SKM-1 treated with dmso at 0.1 percent for 144 hours (cell line): ENCODE measurements at regions not wholly inside any gene's neighbourhood (a gene's known extent, or its start where the extent isn't known, plus 50 kb on each side); places are given as distances from the start of the nearest gene placed in this dataset.
"Not testable (repeated sequence)": the region's sequence is repeated elsewhere in the genome, so short reads cannot be mapped to it uniquely, and the experiment has no call there.

Experiments
- DNase-seq: peaks from one replicate; lab custom pipeline; 2025; ENCODE audit not compliant: unreplicated experiment; lab: John Stamatoyannopoulos, UW

DNA sequence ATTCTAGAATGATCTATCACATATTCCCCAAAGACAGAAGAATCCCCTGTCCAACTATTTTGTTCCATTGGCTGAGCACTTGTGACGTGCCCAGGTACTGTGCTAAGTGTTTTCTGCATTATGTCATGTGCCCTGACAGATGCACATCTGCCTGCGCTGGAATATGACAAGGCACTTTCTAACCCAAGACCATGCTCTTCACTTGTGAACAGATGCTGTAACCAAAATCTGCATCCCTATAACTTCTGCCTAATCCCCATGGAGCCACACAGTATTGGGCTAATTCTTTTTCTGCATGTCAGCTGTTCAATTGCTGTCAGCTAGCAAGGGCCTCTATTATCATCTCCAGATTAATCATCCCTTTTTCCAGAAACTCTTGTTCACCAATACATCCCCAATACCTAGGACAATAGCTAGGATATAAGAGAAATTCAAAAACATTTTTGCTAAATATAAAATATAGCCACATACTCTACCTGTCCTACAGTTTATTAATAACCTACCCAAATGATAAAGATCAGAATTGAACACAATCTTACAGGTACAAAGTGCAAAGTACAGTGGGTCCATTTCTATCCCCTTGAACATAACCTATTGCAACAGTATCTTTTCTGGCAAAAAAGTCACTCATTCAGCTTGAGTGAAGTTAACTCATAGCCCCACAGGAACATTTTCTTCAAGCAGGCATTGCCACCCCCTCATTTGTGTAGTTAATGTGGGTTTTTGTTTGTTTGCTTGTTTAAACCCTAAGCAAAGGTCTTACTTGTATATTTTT lies 109.4 kb upstream of the LRRN1 start:
- no peak for DNase-seq

DNA sequence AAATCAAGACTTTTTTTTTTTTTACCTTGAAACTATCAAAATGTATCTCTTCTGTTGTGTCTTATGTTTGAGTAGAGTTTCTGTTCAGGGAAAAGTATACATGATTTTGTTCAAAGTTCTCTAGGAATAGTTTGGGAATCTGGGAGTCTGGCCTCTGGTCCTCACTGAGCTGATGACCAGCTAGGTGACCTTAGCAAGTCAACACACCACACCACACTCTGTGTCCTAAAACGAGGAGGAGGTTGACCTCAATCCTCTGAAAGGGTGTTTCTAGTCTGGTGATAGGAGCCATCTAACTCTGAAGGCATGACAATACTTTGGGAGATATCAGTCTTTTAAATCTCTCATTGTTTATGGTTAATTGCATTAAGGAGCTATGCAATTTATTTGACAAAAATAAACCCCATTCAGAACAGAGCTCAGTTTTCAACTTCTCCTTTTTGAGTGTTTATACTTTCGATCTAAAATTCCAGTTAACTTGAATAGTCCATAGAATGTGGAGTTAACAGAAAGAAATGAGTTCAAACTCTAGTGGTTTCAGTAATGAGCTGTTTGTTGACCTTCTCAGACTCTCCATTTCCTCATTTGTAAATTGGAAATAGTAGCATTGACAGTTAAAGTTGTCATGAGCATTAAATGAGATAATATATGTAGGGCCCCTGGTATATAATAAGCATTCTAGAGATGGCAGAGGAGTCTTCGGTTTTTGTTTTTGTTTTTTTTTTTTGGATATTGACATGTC lies 112.2 kb upstream of the LRRN1 start:
- DNase-seq = no peak

- no peak for DNase-seq
Measured at GRCh38 chr3:3685721-3686120, 113.5 kb upstream of the LRRN1 start.

DNA sequence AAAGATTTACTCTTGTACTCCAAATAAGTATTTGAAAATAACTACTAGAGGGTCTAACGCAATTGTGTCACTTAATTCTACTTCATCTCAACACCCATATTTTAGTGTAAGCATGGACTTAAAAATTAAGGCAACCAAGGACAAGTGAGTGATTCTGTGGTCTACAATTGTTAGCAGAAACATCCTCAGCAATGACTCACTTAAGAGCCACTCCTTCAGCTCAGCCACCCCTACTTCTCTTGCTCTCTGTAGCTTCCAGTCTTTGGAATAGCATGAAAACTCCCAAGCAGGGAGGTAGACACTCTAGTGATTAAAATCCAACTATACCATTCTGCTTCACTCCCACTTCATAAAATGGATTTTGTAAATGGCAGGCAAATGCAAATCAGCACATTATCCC lies 116.0 kb upstream of the LRRN1 start:
- DNase-seq = no peak

DNA sequence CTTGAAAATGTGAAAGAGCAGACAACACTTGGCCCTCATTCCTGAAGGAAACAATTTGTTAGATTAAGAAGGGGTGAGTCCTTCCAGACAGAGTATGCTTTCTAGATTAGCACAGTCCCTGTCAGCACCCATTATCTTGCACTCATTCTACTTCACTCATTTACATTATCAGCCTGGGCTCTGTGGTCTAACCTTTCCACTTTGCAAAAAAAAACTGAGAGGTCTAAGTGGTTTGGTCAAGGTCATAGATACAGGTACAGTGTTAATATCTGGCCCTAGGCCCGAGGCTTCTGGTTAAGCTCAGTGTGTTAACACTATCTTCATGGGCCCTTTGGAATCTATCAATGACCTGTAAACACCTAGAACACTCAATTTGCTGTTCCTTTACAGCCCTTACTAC lies 123.4 kb upstream of the LRRN1 start:
- no peak for DNase-seq

- no peak for DNase-seq
Measured at GRCh38 chr3:3675186-3675585, 124.0 kb upstream of the LRRN1 start.

DNA sequence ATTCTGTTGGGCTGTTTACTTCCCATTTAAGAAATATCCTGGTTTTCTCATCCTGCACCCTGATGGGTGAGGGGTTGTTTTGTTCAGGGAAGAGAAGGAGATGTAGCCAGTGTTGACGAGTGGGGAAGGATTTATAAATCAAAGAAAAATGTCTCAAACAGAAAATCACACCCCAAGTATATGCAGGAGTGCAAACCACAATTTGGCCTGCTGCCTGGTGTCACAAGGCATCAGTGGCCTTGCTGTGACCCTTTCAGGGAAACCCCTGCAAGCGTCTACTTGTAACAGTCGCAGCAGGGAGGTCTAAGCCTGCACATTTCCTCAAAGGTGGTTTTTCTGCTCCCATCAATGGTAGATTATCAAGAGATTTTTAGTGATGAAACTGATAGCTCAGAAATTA lies 132.6 kb upstream of the LRRN1 start:
- no peak for DNase-seq

GRCh38 chr3:3665961-3666640 lies 133.1 kb upstream of the LRRN1 start:
- no peak for DNase-seq

DNA sequence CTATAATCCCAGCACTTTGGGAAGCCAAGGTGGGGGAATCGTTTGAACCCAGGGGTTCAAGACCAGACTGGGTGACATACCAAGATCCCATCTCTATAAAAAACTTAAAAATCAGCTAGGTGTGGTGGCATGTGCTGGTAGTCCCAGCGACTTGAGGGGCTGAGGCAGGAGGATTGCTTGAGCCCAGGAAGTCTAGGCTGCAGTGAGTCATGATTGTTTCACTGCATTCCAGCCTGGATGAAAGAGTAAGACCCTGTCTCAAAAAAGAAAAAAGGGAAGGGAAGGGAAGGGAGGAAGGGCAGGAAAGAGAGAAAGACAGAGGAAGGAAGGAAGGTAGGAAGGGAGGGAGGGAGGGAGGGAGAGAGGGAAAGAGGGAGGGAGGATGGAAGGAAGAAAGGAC lies 133.7 kb upstream of the LRRN1 start:
- no peak for DNase-seq

DNA sequence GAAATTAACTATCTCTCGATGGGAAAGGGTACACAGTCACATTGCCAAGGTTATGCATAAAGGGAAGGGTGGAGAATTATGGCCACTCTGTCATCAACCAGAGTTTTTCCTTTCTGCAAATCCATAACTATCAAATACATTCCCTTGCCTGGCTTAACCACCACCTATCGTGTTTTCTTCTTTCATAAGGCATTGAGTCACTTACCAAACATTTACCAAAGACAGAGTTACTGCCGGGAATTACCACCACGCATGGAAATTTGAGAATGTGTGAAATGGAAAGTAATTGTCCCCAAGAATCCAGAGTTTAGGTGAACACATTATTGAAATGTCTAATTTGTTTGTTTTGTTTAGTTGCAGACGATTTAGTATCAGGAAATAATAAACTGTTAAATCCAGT lies 134.3 kb upstream of the LRRN1 start:
- no peak for DNase-seq

GRCh38 chr3:3662610-3663009 lies 136.6 kb upstream of the LRRN1 start:
- no peak for DNase-seq

- DNase-seq = no peak
Measured at GRCh38 chr3:3654916-3655315, 144.3 kb upstream of the LRRN1 start.

DNA sequence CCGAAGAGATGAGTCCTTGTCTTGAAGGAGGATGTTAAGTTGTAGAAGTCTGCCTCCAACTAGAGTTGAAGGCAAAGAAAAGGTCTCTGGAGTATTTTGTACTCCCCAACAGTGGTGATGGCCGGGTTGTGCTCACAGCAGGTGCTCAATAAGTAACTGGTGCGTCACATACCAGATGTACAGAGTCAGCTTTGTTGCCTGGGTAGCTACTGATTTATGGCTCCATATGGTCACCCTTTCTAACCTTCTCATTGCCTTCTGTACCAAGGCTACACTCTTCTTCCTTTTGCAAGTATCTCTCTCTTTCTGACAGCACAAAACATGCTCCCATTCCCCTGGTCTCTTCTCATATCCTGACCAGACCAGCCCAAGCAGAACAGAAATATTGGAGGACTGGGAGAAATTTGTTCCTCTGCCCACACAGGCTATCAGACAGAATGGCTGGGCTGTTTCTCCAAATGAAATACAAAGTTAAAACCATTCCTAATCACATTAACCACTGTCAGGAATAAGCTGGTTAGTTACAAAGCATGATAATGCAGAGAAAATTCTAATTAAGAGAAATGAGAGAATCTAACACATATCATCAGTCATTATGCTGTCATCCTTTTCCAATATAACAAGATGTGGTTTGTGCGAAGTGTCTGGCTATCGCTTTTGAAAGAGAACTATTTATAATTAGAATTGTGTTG lies 150.1 kb upstream of the LRRN1 start:
- DNase-seq = no peak

GRCh38 chr3:3646934-3647333 lies 152.3 kb upstream of the LRRN1 start:
- DNase-seq = no peak

DNA sequence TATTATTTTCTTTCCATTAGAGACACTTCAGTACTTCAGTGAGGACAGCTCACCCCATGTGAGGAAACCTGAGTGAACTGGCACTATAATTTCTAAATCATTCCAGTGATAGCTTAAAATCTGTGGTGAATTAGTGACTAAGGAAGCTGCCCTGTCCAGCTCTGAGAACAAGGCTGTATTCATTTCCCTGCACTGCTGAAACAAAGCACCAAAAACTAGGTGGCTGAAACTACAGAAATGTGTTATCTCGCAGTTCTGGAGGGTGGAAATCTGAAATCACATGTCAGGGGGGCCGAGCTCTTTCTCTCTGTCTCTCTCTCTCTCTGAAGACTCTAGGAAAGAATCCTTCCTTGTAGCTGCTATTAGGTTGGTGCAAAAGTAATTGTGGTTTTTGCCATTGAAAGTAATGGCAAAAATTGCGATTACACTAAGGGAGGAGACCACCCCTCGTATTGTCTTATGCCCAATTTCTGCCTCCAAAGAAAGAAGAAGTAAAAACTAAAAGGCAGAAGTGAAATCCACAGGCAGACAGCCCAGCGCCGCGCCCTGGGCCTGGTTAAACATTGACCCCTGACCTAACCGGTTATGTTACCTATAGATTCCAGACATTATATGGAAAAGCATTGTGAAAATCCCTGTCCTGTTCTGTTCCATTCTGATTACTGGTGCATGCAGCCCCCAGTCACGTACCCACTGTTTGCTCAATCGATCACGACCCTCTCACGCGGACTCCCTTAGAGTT lies 153.0 kb upstream of the LRRN1 start:
- not testable (repeated sequence) for DNase-seq

- no peak for DNase-seq
Measured at GRCh38 chr3:3641877-3642455, 157.3 kb upstream of the LRRN1 start.

- DNase-seq = no peak
Measured at GRCh38 chr3:3639078-3639477, 160.2 kb upstream of the LRRN1 start.

GRCh38 chr3:3636815-3637214 lies 162.4 kb upstream of the LRRN1 start:
- DNase-seq = no peak

GRCh38 chr3:3635109-3635508 lies 164.1 kb upstream of the LRRN1 start:
- DNase-seq = no peak

DNA sequence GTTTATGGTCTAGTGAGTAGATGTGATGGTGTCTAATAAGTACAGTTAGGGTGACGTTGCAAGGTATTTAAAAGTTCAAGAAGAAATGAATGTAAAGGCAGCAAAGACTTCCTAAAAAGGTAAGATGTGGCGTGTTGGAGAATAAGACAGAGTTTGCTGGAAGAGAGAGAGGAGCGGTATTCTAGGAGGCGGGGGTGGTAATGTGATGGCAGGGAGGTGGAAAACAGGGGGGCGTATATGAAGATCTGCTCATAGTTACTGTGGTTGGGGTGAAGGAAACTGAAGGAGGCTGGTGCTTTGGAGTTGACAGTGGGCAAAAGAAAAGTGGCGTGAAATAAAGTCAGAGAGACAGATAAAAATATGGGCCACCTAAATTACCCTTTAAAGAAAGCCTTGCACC lies 164.9 kb upstream of the LRRN1 start:
- DNase-seq = no peak
